Loucy (cell line): ENCODE measurements at regions not wholly inside any gene's neighbourhood (a gene's known extent, or its start where the extent isn't known, plus 50 kb on each side); places are given as distances from the start of the nearest gene placed in this dataset.

Source experiments
- H2AFZ ChIP-seq: fragments of 200-600 bp; sonication (generic); 2 replicates; pipeline ENCODE4 v1.6.0; 2016; ENCODE audit warnings: antibody characterized with exemption, mild to moderate bottlenecking, low read length, moderate library complexity
- H3F3A ChIP-seq: fragments of 200-600 bp; 2 replicates; pipeline ENCODE4 v1.6.0; 2016; ENCODE audit warnings: antibody characterized with exemption, low read depth, mild to moderate bottlenecking
- H3K27me3 ChIP-seq: fragments of 200-600 bp; sonication (generic); 2 replicates; pipeline ENCODE4 v1.6.1; 2014; ENCODE audit warnings: low read length, mild to moderate bottlenecking; ENCODE audit not compliant: insufficient read depth, poor library complexity, severe bottlenecking
- H3K36me3 ChIP-seq: fragments of 200-600 bp; sonication (generic); 2 replicates; pipeline ENCODE4 v1.6.1; 2016; ENCODE audit warnings: low read length; ENCODE audit not compliant: insufficient read depth
- H3K4me1 ChIP-seq: fragments of 200-600 bp; sonication (generic); 2 replicates; pipeline ENCODE4 v1.5.1; 2014; ENCODE audit warnings: low read length, mild to moderate bottlenecking; ENCODE audit not compliant: insufficient read depth, poor library complexity, severe bottlenecking
- H3K4me2 ChIP-seq: fragments of 200-600 bp; sonication (generic); 2 replicates; pipeline ENCODE4 v1.6.0; 2014; ENCODE audit warnings: antibody characterized with exemption, low read length, low read depth, mild to moderate bottlenecking; ENCODE audit not compliant: poor library complexity, severe bottlenecking
- H3K4me3 ChIP-seq: fragments of 200-600 bp; sonication (generic); 2 replicates; pipeline ENCODE4 v1.5.1; 2014; ENCODE audit warnings: low read length, mild to moderate bottlenecking, mixed read lengths; ENCODE audit not compliant: poor library complexity, severe bottlenecking
- H3K79me2 ChIP-seq: fragments of 200-600 bp; sonication (generic); 2 replicates; pipeline ENCODE4 v1.6.1; 2014; ENCODE audit warnings: low read length; ENCODE audit not compliant: insufficient read depth
- H3K9ac ChIP-seq: fragments of 200-600 bp; sonication (generic); 2 replicates; pipeline ENCODE4 v1.6.0; 2014; ENCODE audit warnings: mild to moderate bottlenecking, low read depth, low read length, moderate library complexity; ENCODE audit not compliant: poor library complexity, severe bottlenecking
- H3K9me2 ChIP-seq: fragments of 200-600 bp; sonication (generic); replicated peaks from 2 replicates; pipeline ENCODE4 v1.6.1; 2016; ENCODE audit warnings: low read depth, low read length, mixed read lengths
- H3K9me3 ChIP-seq: fragments of 200-600 bp; sonication (generic); 2 replicates; pipeline ENCODE4 v1.6.1; 2014; ENCODE audit warnings: mild to moderate bottlenecking, antibody characterized with exemption, low read length, low read depth; ENCODE audit not compliant: insufficient read depth
- H4K20me1 ChIP-seq: fragments of 200-600 bp; sonication (generic); 2 replicates; pipeline ENCODE4 v1.6.0; 2014; ENCODE audit warnings: antibody characterized with exemption, low read length, mild to moderate bottlenecking; ENCODE audit not compliant: insufficient read depth, poor library complexity, severe bottlenecking
- CTCF ChIP-seq: fragments of 200-600 bp; sonication (generic); conservative IDR thresholded peaks from 2 replicates; pipeline ENCODE4 v1.5.1; 2014; ENCODE audit warnings: mild to moderate bottlenecking, antibody characterized with exemption, low read length
- EZH2phosphoT487 ChIP-seq: fragments of 200-600 bp; IDR thresholded peaks from 2 replicates; pipeline ENCODE4 v1.6.1; 2018; ENCODE audit warnings: antibody characterized with exemption, mild to moderate bottlenecking, moderate library complexity, borderline replicate concordance

GRCh38 chr12:92476844-92477243, 225.9 kb upstream of the PLEKHG7 start:
- Histone ChIP-seq H3K4me1 (no peaks in the 10 kb centered on the region), H3K4me2 (no peak overlapping the region), H2AFZ (no peak overlapping the region), H3K27me3 (no peaks in the 10 kb centered on the region), H3K79me2 (no peaks in the 10 kb centered on the region), H3K9me3 (no peaks in the 10 kb centered on the region), H3K9me2 (no peaks in the 10 kb centered on the region), H3K4me3 (no peak overlapping the region), H4K20me1 (no peaks in the 10 kb centered on the region), H3K9ac (no peak overlapping the region), H3K36me3 (no peaks in the 10 kb centered on the region), H3F3A (no peaks in the 10 kb centered on the region)
- no peak for TF ChIP-seq CTCF
- TF ChIP-seq EZH2phosphoT487: no peak

GRCh38 chr12:92473564-92473963, 229.2 kb upstream of the PLEKHG7 start:
- Histone ChIP-seq H3K9ac (no peak overlapping the region), H4K20me1 (no peaks in the 10 kb centered on the region), H3K9me3 (no peaks in the 10 kb centered on the region), H2AFZ (no peak overlapping the region), H3F3A (no peaks in the 10 kb centered on the region), H3K4me1 (no peaks in the 10 kb centered on the region), H3K36me3 (no peaks in the 10 kb centered on the region), H3K9me2 (no peaks in the 10 kb centered on the region), H3K79me2 (no peaks in the 10 kb centered on the region), H3K4me3 (no peak overlapping the region), H3K4me2 (no peak overlapping the region), H3K27me3 (no peaks in the 10 kb centered on the region)
- TF ChIP-seq EZH2phosphoT487 (no peak), CTCF (no peak)

- H3K9ac ChIP-seq: no peak overlapping the region
- no peak overlapping the region for H3K4me2 ChIP-seq
- no peaks in the 10 kb centered on the region for H3F3A ChIP-seq
- no peaks in the 10 kb centered on the region for H3K27me3 ChIP-seq
- no peak overlapping the region for H3K4me3 ChIP-seq
- no peaks in the 10 kb centered on the region for H4K20me1 ChIP-seq
- H3K9me3 ChIP-seq: no peaks in the 10 kb centered on the region
- no peaks in the 10 kb centered on the region for H3K36me3 ChIP-seq
- H3K79me2 ChIP-seq: no peaks in the 10 kb centered on the region
- H3K9me2 ChIP-seq: no peaks in the 10 kb centered on the region
- no peak for TF ChIP-seq CTCF
- TF ChIP-seq EZH2phosphoT487: no peak
- H3K4me1 ChIP-seq: no peaks in the 10 kb centered on the region
- no peak overlapping the region for H2AFZ ChIP-seq
Measured at GRCh38 chr12:92472201-92472600, 230.6 kb upstream of the PLEKHG7 start.
